ENCODE measurements at regions not wholly inside any gene's neighbourhood (a gene's known extent, or its start where the extent isn't known, plus 50 kb on each side); places are given as distances from the start of the nearest gene placed in this dataset.

DNA sequence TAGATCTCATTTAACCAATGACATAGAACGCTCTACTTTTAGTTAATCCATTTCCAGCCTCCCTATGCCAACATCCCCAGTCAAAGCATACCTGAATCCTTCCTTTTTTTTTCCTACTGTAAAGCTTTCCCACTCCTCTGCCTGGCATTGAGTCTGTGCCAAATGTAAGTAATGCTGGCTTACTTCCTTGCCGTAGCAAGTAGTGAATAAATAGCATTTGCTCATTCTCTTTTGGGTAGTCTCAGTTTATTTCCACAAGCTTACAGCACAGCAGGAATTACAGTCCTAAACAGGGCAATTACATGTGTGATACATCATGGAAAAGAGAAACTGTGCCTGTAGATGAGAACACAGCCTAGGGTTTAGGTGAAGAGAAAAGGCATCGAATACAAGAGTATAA lies 352.6 kb upstream of the NEGR1 start:
- Mint-ChIP-seq H3K27ac (no peak overlapping the region), H3K4me3 (no peak overlapping the region), H3K36me3 (no peaks in the 10 kb centered on the region), H3K4me1 (no peaks in the 10 kb centered on the region), H3K9me3 (peaks cover 13 to 15% of the 10 kb centered on the region in 2 donors), H3K27me3 (ENCODE audit: low read depth in 2 of 2) (no peaks in the 10 kb centered on the region)
- Histone ChIP-seq H3K36me3 (ENCODE audit: control insufficient read depth, insufficient read depth, low read length) (no peaks in the 10 kb centered on the region), H3K4me3 (ENCODE audit: low read length) (no peak overlapping the region), H3K27ac (ENCODE audit: low read length) (no peak overlapping the region), H3K27me3 (ENCODE audit: control insufficient read depth, insufficient read depth, low read length) (no peaks in the 10 kb centered on the region), H3K9me3 (ENCODE audit: control insufficient read depth, insufficient read depth, low read length) (no peaks in the 10 kb centered on the region), H3K4me1 (ENCODE audit: control insufficient read depth, insufficient read depth, low read length) (no peaks in the 10 kb centered on the region)
- 95% methylated on average over 2 of the region's 3 CpGs for WGBS (ENCODE audit: insufficient coverage)
- TF ChIP-seq, protein P1, sequence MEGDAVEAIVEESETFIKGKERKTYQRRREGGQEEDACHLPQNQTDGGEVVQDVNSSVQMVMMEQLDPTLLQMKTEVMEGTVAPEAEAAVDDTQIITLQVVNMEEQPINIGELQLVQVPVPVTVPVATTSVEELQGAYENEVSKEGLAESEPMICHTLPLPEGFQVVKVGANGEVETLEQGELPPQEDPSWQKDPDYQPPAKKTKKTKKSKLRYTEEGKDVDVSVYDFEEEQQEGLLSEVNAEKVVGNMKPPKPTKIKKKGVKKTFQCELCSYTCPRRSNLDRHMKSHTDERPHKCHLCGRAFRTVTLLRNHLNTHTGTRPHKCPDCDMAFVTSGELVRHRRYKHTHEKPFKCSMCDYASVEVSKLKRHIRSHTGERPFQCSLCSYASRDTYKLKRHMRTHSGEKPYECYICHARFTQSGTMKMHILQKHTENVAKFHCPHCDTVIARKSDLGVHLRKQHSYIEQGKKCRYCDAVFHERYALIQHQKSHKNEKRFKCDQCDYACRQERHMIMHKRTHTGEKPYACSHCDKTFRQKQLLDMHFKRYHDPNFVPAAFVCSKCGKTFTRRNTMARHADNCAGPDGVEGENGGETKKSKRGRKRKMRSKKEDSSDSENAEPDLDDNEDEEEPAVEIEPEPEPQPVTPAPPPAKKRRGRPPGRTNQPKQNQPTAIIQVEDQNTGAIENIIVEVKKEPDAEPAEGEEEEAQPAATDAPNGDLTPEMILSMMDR (IDR thresholded peaks at IDR 0.05): no peak
- ATAC-seq (no peak), DNase-seq (no peak)
- intact Hi-C loops (cut with micrococcal nuclease): no loop called here

DNA sequence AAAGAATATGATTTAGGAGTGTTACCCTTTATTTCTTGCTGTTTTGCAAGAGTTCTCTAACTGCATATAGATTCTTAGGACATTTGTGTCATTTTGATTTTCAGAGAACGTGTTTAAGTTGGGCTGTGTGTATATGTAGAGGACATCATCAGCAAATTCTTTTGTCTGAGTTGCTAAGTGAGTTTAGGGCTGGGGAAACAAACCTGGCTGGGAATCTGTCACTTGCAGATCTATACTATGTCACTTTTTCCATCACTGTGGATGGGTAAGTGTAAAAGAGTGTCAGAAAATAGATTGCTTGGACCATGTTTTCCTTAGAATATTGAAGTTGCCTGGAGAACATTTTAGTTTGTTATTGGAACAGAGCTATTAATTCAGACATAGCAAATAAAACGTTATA lies 349.1 kb upstream of the NEGR1 start:
- H3K36me3 ChIP-seq (ENCODE audit: control insufficient read depth, insufficient read depth, low read length): no peaks in the 10 kb centered on the region
- WGBS (ENCODE audit: insufficient coverage): 82% methylated on average over 2 of the region's 2 CpGs
- DNase-seq: no peak
- H3K9me3 Mint-ChIP-seq: peaks cover 7 to 8% of the 10 kb centered on the region in 2 donors
- H3K27ac Mint-ChIP-seq: no peak overlapping the region
- no peak overlapping the region for H3K4me3 Mint-ChIP-seq
- no peaks in the 10 kb centered on the region for H3K4me1 Mint-ChIP-seq
- no peak for ATAC-seq
- TF ChIP-seq, protein P1 (IDR thresholded peaks at IDR 0.05): no peak
- H3K27ac ChIP-seq (ENCODE audit: low read length): no peak overlapping the region
- no peaks in the 10 kb centered on the region for H3K4me1 ChIP-seq (ENCODE audit: control insufficient read depth, insufficient read depth, low read length)
- no peak overlapping the region for H3K4me3 ChIP-seq (ENCODE audit: low read length)
- intact Hi-C loops (cut with micrococcal nuclease): no loop called here
- no peaks in the 10 kb centered on the region for H3K36me3 Mint-ChIP-seq
- H3K27me3 Mint-ChIP-seq (ENCODE audit: low read depth in 2 of 2): no peaks in the 10 kb centered on the region
- H3K27me3 ChIP-seq (ENCODE audit: control insufficient read depth, insufficient read depth, low read length): no peaks in the 10 kb centered on the region
- no peaks in the 10 kb centered on the region for H3K9me3 ChIP-seq (ENCODE audit: control insufficient read depth, insufficient read depth, low read length)

DNA sequence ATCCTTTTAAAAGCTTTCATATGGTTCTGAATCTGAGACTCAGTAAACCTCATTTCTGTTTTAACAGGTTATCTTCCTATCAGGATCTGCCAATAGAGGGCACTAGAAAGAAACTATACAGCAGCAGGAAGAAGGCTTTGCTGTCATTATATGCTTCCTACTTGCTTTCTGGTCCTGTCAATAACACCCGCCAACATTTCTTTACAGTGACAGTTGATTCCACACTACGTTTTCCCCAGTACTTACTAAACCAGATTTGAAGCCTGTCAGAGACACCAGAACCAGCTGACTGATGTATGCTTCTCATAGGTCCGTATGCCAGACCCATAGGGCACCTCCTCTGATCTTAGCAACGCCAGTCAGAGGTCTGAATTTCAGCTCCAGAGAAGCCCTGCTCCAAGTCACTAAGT lies 341.0 kb upstream of the NEGR1 start:
- Histone ChIP-seq H3K27me3 (ENCODE audit: control insufficient read depth, insufficient read depth, low read length) (no peaks in the 10 kb centered on the region), H3K27ac (ENCODE audit: low read length) (no peak overlapping the region), H3K4me1 (ENCODE audit: control insufficient read depth, insufficient read depth, low read length) (no peaks in the 10 kb centered on the region), H3K4me3 (ENCODE audit: low read length) (no peak overlapping the region), H3K36me3 (ENCODE audit: control insufficient read depth, insufficient read depth, low read length) (no peaks in the 10 kb centered on the region), H3K9me3 (ENCODE audit: control insufficient read depth, insufficient read depth, low read length) (no peaks in the 10 kb centered on the region)
- no peaks in the 10 kb centered on the region for H3K36me3 Mint-ChIP-seq
- no peak overlapping the region for H3K4me3 Mint-ChIP-seq
- H3K27ac Mint-ChIP-seq: no peak overlapping the region
- TF ChIP-seq, protein P1 (IDR thresholded peaks at IDR 0.05): peak; percentile 21
- DNase-seq (peak in 1 of 2 donors; percentile 10), ATAC-seq (peak in 1 of 3 donors; percentile 56)
- WGBS (ENCODE audit: insufficient coverage): 33% methylated on average over 4 of the region's 4 CpGs
- no peaks in the 10 kb centered on the region for H3K27me3 Mint-ChIP-seq (ENCODE audit: low read depth in 2 of 2)
- H3K4me1 Mint-ChIP-seq: peaks cover 5% of the 10 kb centered on the region in 2 donors
- no peaks in the 10 kb centered on the region for H3K9me3 Mint-ChIP-seq
- intact Hi-C loops (cut with micrococcal nuclease): no loop called here

DNA sequence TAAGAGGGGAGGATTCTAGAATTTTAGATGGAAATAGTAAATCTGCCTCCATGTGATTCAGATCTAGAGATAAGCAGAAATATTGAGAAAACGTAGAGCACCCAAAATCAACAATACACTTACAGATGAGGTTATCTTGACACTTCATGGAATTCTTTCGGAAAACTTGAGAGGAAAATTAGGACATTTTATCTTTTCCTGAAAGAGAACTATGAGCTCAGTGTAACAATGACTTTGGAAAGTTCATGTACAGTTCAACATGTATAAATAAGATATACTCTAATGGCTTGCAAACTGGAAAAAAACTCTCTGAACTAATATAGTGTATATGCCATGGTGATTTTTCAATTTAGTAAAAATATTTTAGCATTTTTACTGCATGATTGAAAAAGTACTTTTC lies 338.1 kb upstream of the NEGR1 start:
- Mint-ChIP-seq H3K27ac (no peak overlapping the region), H3K4me1 (peaks cover 5% of the 10 kb centered on the region in 2 donors), H3K36me3 (no peaks in the 10 kb centered on the region), H3K9me3 (peaks cover 0 to 3% of the 10 kb centered on the region in 2 donors), H3K27me3 (ENCODE audit: low read depth in 2 of 2) (no peaks in the 10 kb centered on the region), H3K4me3 (no peak overlapping the region)
- TF ChIP-seq, protein P1 (IDR thresholded peaks at IDR 0.05): no peak
- Histone ChIP-seq H3K4me1 (ENCODE audit: control insufficient read depth, insufficient read depth, low read length) (no peaks in the 10 kb centered on the region), H3K36me3 (ENCODE audit: control insufficient read depth, insufficient read depth, low read length) (no peaks in the 10 kb centered on the region), H3K27ac (ENCODE audit: low read length) (no peak overlapping the region), H3K9me3 (ENCODE audit: control insufficient read depth, insufficient read depth, low read length) (no peaks in the 10 kb centered on the region), H3K27me3 (ENCODE audit: control insufficient read depth, insufficient read depth, low read length) (no peaks in the 10 kb centered on the region), H3K4me3 (ENCODE audit: low read length) (no peak overlapping the region)
- no peak for ATAC-seq
- DNase-seq: no peak
- WGBS (ENCODE audit: insufficient coverage): no CpG with 5 or more reads among the region's 2 CpGs
- intact Hi-C loops (cut with micrococcal nuclease): no loop called here

All from natural killer cell (primary cell).